ENCODE measurements at regions not wholly inside any gene's neighbourhood (a gene's known extent, or its start where the extent isn't known, plus 50 kb on each side); places are given as distances from the start of the nearest gene placed in this dataset.

- DNase-seq (ENCODE audit: low read depth, low spot score) = no peak
- H3K4me2 ChIP-seq (ENCODE audit: low read length) = no peak overlapping the region
- H3K27me3 ChIP-seq (ENCODE audit: insufficient read depth, low read length) = no peaks in the 10 kb centered on the region
- no TSS peak for BruUV-seq (replicated peaks)
- no peaks in the 10 kb centered on the region for H3K36me3 ChIP-seq (ENCODE audit: control insufficient read depth in 1 of 2, insufficient read depth in 2 of 2, low read length in 2 of 2)
- ATAC-seq = no peak
- H3K9me3 ChIP-seq (ENCODE audit: control insufficient read depth in 1 of 2, insufficient read depth in 1 of 2, low read depth in 1 of 2, low read length in 2 of 2) = no peaks in the 10 kb centered on the region
- H3K9me2 ChIP-seq (ENCODE audit: insufficient read depth) = no peaks in the 10 kb centered on the region
- H3K9ac ChIP-seq (ENCODE audit: low read length) = no peak overlapping the region
- H2AFZ ChIP-seq (ENCODE audit: low read depth, low read length, poor library complexity, severe bottlenecking) = no peak overlapping the region
- H3K27ac ChIP-seq (ENCODE audit: low read depth, low read length) = no peak overlapping the region
- ChIA-PET RAD21 (ENCODE audit: low non-redundant PET in 1 of 2, low total read pairs in 2 of 2, uncharacterized antibody in 2 of 2, unreplicated experiment in 2 of 2) (no interaction called here), CTCF (no interaction called here), POLR2A (no interaction called here)
- peaks cover 5 to 23% of the 10 kb centered on the region in 2 experiments; a peak in 3 of 4 replicates for H3K4me1 ChIP-seq (ENCODE audit: control insufficient read depth in 1 of 2, insufficient read depth in 2 of 2, low read length in 2 of 2)
- H3K4me3 ChIP-seq (replicated peaks in 1 of 2; ENCODE audit: low read depth in 1 of 2, low read length in 2 of 2) = no peak overlapping the region
- no peaks in the 10 kb centered on the region for H3K79me2 ChIP-seq (ENCODE audit: insufficient read depth, low read length)
- intact Hi-C loops (cut with micrococcal nuclease) = no loop called here
- no peaks in the 10 kb centered on the region for H4K20me1 ChIP-seq (ENCODE audit: insufficient read depth)
- no peak for TF ChIP-seq CBX3 (IDR thresholded peaks at IDR 0.05; ENCODE audit: low read depth)
- TF ChIP-seq REST (IDR thresholded peaks at IDR 0.05; ENCODE audit: low read depth) = no peak
Measured at GRCh38 chr13:34002924-34003323, 185.0 kb downstream of the RFC3 start.

GRCh38 chr13:34003656-34004055 lies 185.7 kb downstream of the RFC3 start:
- BruUV-seq (replicated peaks) = no TSS peak
- RAD21 ChIA-PET (ENCODE audit: low non-redundant PET in 1 of 2, low total read pairs in 2 of 2, uncharacterized antibody in 2 of 2, unreplicated experiment in 2 of 2) = no interaction called here

More at GRCh38 chr13:34003656-34004055, 185.7 kb downstream of the RFC3 start:
- intact Hi-C loops (cut with micrococcal nuclease) = no loop called here
- Histone ChIP-seq H3K4me2 (ENCODE audit: low read length) (no peak overlapping the region), H3K36me3 (ENCODE audit: control insufficient read depth in 1 of 2, insufficient read depth in 2 of 2, low read length in 2 of 2) (no peaks in the 10 kb centered on the region), H3K27me3 (ENCODE audit: insufficient read depth, low read length) (no peaks in the 10 kb centered on the region), H2AFZ (ENCODE audit: low read depth, low read length, poor library complexity, severe bottlenecking) (no peak overlapping the region), H3K4me1 (ENCODE audit: control insufficient read depth in 1 of 2, insufficient read depth in 2 of 2, low read length in 2 of 2) (peaks cover 8 to 29% of the 10 kb centered on the region in 2 experiments; a peak in 3 of 4 replicates), H3K9ac (ENCODE audit: low read length) (no peak overlapping the region), H3K27ac (ENCODE audit: low read depth, low read length) (no peak overlapping the region), H3K79me2 (ENCODE audit: insufficient read depth, low read length) (no peaks in the 10 kb centered on the region), H4K20me1 (ENCODE audit: insufficient read depth) (no peaks in the 10 kb centered on the region), H3K9me3 (ENCODE audit: control insufficient read depth in 1 of 2, insufficient read depth in 1 of 2, low read depth in 1 of 2, low read length in 2 of 2) (no peaks in the 10 kb centered on the region), H3K4me3 (replicated peaks in 1 of 2; ENCODE audit: low read depth in 1 of 2, low read length in 2 of 2) (no peak overlapping the region), H3K9me2 (ENCODE audit: insufficient read depth) (no peaks in the 10 kb centered on the region)
- DNase-seq (ENCODE audit: low read depth, low spot score) (no peak), ATAC-seq (no peak)
- ChIA-PET CTCF (no interaction called here), POLR2A (no interaction called here)
- no peak for TF ChIP-seq CBX3 (IDR thresholded peaks at IDR 0.05; ENCODE audit: low read depth)
